GM10266 (cell line): ENCODE measurements at regions not wholly inside any gene's neighbourhood (a gene's known extent, or its start where the extent isn't known, plus 50 kb on each side); places are given as distances from the start of the nearest gene placed in this dataset.

Experiments
- DNase-seq: peaks from one replicate; pipeline ENCODE4 v3.0.0; 2012; ENCODE audit errors: extremely low spot score
- CTCF ChIP-seq: IDR thresholded peaks from 2 replicates; pipeline ENCODE4 v1.5.1; 2012; ENCODE audit warnings: mild to moderate bottlenecking, low read depth; ENCODE audit not compliant: control insufficient read depth, insufficient read depth; ENCODE audit errors: missing control alignments

- no peak for DNase-seq
- no peak for TF ChIP-seq CTCF
Measured at GRCh38 chr7:118478931-118479330, 254.4 kb downstream of the ANKRD7 start.

DNA sequence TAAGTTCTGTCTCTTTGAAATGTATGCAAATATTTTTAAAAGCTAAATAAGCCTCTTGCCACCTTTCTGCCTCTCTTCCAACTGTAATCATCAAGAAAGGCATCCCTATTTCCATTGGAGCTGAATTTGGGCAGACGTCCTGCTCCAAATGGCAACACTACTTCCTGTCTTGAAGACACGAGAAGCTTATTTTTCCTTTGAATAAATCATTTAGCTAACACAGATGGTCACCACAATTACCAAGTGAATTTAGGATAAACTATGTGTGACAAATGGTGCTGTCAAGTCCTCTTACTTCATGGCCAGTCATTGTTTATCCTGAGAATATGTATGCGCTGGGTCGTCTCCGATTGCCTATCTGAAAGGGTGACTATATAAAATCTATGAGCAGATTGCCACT lies 268.0 kb downstream of the ANKRD7 start:
- no peak for DNase-seq
- no peak for TF ChIP-seq CTCF

- DNase-seq = no peak
- TF ChIP-seq CTCF = no peak
Measured at GRCh38 chr7:118496138-118496644, 271.7 kb downstream of the ANKRD7 start.

- no peak for TF ChIP-seq CTCF
- no peak for DNase-seq
Measured at GRCh38 chr7:118502235-118502634, 277.7 kb downstream of the ANKRD7 start.

GRCh38 chr7:118511146-118511545 lies 286.6 kb downstream of the ANKRD7 start:
- no peak for TF ChIP-seq CTCF
- no peak for DNase-seq

- no peak for DNase-seq
- TF ChIP-seq CTCF = no peak
Measured at GRCh38 chr7:118517275-118517674, 292.8 kb downstream of the ANKRD7 start.

DNA sequence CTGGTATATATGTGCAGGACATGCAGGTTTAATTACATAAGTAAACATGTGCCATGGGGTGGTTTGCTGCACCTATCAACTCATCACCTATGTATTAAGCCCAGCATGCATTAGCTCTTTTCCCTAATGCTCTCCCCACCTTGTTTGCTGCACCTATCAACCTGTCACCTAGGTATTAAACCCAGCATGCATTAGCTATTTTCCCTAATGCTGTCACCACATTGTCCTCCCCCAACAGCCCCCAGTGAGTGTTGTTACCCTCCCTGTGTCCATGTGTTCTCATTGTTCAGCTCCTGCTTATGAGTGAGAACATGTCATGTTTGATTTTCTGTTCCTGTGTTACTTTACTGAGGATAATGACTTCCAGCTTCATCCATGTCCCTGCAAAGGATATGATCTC lies 300.5 kb downstream of the ANKRD7 start:
- no peak for DNase-seq
- no peak for TF ChIP-seq CTCF
